GM21528 (cell line): ENCODE measurements at regions not wholly inside any gene's neighbourhood (a gene's known extent, or its start where the extent isn't known, plus 50 kb on each side); places are given as distances from the start of the nearest gene placed in this dataset.

ENCODE experiments used
- ATAC-seq: cut with Tn5 transposase; IDR thresholded peaks from one replicate; pipeline ENCODE4 v1.9.1; 2021; ENCODE audit warnings: mild to moderate bottlenecking, moderate library complexity; ENCODE audit not compliant: unreplicated experiment, low FRiP score

- ATAC-seq, result peak; percentile 76
Observed at GRCh38 chr4:101596781-101597552, 193.6 kb upstream of the BANK1 start.

GRCh38 chr4:101594588-101594987 lies 195.9 kb upstream of the BANK1 start:
- no peak for ATAC-seq

DNA sequence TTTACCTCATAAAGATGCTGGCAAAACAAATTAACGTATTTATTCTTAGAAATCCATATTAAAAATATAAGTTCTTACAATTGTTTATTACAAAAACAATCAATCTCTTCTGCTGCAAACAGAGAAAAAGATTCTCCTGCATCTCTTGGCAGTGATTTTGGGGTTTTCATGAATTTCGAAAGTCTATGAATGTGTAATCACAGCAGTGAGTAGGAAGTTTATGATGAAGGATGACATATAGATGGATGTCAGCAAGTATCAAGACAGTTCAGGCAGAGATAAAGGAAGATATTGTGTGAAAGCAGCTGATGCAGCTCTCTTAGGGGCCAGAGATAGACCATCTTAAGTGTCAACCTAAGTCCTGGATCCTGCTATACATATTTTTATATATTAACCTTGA lies 196.9 kb upstream of the BANK1 start:
- ATAC-seq, result no peak

DNA sequence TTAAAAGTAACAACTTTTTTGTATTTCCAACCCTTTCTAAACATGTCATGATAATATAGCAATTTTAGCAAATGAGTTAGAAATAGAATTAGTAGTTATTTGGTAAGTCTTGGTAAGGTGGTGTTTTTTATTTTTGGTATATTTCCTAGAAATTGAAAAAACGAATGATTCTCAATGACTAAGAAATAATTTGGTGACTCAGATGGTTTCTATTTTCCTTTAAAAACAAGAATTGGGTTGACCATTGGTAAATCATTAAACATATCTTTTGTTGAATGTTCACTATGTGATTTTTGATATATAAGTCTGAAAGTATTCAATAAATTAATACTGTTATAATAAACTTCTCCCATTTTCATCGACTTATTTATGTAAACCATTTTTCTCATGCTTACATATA lies 206.2 kb upstream of the BANK1 start:
- no peak for ATAC-seq

- ATAC-seq, result no peak
Observed at GRCh38 chr4:101563126-101563525, 215.8 kb upstream of the PPP3CA start.

DNA sequence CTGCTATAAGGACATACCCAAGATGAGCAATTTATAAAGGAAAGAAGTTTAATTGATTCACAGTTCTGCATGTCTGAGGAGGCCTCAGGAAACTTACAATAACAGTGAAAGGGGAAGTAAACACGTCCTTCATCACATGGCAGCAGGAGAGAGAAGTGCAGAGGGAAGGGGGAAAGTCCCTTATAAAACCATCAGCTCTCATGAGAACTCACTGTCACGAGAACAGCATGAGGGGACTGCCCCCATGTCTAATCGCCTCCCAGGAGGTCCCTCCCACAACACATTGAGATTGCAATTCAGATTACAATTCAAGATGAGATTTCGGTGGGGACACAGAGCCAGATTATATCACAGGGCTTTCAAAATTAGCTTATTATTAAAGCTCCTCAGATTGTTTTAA lies 209.5 kb upstream of the PPP3CA start:
- no peak for ATAC-seq

- ATAC-seq, result no peak
Observed at GRCh38 chr4:101555341-101555880, 208.1 kb upstream of the PPP3CA start.

GRCh38 chr4:101540336-101540735 lies 193.0 kb upstream of the PPP3CA start:
- ATAC-seq, result no peak

- no peak for ATAC-seq
Observed at GRCh38 chr4:101528526-101528925, 181.2 kb upstream of the PPP3CA start.

DNA sequence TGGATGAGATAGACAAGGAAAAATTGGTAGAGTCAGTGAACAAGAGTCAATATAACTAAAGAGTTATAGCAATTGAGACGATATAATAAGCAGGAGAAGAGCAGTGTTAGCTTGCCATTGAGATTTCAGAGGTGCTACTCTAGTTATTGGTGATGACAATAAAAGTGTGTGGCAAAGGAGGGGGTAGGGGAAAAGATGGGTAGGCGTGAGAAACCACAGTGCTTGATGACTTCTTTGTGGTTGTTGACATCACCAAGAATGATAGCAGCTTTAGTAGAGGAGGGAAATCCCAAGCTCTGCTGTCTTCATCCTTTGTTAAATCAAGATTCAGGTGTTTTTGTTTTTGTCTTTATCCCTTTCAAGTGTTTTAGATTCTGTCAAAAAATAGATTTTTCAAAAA lies 179.9 kb upstream of the PPP3CA start:
- ATAC-seq, result peak; percentile 93

- ATAC-seq, result no peak
Observed at GRCh38 chr4:101515566-101515965, 168.2 kb upstream of the PPP3CA start.

DNA sequence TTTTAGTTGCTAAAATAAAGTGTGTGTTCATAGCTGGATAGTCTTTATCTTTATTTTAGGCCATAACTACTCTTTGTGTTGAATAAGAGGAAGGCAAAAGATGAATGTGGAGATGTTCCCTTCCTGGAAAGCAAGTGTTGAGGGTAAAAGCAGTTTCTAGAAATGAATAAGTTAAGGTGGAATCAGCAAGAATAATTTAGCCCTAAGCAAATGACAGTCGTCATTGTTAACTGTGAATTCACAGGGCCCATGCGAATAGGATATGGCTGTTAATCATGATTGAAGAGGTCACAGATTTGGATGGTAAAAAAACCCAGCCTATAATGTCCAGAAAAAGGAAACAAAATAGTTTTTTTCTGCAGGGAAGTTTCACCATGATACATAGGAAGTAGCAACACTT lies 167.8 kb upstream of the PPP3CA start:
- no peak for ATAC-seq

DNA sequence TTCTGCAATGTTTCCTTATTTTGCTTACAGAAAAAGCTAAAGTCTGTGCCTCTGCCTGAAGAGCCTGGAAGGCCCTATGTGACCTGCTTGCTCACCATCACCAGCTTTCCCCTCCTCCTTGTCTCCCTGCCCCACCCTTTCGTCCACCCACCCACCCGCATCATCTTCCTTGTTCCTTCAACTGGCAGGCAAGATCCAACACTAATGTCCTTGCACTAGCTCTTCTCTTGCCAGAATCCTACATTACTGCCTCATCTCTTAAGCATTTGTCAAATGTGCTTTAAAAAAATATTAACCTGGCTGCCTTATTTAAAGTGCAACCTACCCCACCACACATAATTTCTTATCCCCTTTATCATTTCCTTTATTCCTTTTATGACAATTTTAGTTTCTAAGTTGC lies 165.1 kb upstream of the PPP3CA start:
- no peak for ATAC-seq

DNA sequence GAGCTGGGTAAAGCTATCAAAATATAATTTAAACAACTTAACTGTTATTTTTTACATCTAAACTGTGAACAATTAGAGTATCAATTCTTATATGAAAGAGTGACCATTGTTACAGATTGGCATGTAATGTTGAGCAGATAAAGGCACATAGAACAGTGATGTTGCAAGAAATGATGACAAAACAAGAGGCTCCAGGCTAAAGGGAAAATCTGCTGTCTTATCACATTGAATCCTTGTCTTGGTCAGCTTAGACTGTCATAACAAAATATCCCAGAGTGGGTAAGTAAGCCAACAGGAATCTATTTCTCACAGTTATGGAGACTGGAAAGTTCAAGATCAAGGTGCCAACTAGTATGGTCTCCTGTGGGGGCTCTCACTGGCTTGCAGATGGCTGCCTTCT lies 154.1 kb upstream of the PPP3CA start:
- no peak for ATAC-seq

DNA sequence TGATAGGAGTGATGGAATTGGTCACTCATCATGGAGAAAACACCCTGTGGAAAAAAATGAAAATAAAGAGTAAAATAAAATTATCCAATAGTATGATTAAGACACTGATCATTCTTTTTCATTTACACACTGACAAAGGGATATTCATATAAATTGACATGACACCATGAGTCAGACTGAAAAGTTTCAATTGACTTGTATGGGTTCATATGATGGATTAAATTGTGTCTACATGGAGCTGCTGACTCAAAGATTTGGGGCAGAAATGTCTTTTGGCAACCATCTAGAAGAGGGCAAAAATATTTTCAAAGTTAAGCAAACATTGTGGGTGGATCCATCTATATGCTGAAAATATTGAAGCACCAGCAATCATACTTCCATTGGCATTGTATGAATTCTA lies 153.4 kb upstream of the PPP3CA start:
- no peak for ATAC-seq

- no peak for ATAC-seq
Observed at GRCh38 chr4:101475246-101475645, 127.9 kb upstream of the PPP3CA start.

DNA sequence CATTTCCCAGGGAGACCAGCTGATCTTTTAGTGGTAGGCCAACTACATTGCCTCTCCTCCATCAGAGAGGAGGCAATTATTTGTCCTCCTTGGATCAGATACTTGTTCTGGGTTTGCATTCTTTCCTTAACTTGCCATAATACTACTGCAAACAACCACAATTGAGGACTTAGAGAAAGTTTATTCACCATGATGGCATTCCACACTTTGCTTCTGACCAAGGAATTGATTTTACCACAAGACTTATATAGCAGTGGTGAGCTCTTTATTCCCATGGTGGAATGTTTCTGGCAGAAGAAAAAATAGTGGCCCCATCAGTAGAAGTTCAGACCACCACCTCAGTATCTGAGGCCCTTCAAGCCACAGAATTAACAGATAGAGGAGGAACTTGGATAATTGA lies 123.9 kb upstream of the PPP3CA start:
- ATAC-seq, result no peak

- no peak for ATAC-seq
Observed at GRCh38 chr4:101464596-101464995, 117.3 kb upstream of the PPP3CA start.

DNA sequence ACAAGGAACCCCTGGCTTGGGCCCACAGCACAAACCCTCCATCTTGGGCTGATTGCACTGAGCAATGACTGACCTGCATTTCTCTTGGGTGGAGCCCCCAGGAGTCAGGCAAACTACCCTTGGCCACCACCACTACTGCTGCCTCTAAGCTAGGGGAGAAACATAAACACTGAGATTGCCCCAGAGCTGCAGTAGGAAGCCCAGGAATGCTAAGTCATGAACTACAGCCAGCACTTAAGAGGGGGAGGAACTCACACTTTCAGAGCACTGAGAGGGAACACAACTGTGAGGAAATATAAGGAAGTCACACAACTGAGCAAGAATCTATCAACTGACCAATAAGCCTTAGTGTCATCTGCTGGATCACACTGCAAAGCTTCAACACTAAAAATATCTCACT lies 111.6 kb upstream of the PPP3CA start:
- ATAC-seq, result no peak

GRCh38 chr4:101458473-101458872 lies 111.1 kb upstream of the PPP3CA start:
- no peak for ATAC-seq

- no peak for ATAC-seq
Observed at GRCh38 chr4:101451086-101451485, 103.8 kb upstream of the PPP3CA start.

DNA sequence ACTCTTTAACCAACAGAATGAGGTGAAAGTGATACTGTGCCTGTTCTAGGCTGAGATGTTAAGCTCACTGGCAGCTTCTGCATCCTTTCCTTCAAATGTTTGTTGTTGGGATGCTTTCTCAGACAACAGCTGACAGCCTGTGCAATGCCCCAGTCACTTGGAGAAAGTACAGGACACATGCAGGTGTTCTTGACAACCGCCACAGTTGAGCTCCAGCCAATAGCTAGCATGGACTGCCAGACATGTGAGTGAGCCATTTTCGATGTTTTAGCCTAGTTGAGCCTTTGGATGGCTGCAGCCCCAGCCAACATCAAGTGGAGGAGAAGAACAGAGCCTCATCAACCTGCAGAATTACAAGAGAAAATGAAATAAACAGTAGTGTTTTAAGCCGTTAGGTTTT lies 94.1 kb upstream of the PPP3CA start:
- ATAC-seq, result no peak

- ATAC-seq, result no peak
Observed at GRCh38 chr4:101439926-101440325, 92.6 kb upstream of the PPP3CA start.
